ENCODE measurements at regions not wholly inside any gene's neighbourhood (a gene's known extent, or its start where the extent isn't known, plus 50 kb on each side); places are given as distances from the start of the nearest gene placed in this dataset.

- DNase-seq (ENCODE audit: low read depth in 3 of 3), result no peak
Measured at GRCh38 chr11:127080735-127081134, 80.2 kb upstream of the KIRREL3 start.

- DNase-seq (ENCODE audit: low read depth in 3 of 3), result no peak
Measured at GRCh38 chr11:127075758-127076157, 75.2 kb upstream of the KIRREL3 start.

GRCh38 chr11:127074151-127074761 lies 73.7 kb upstream of the KIRREL3 start:
- no peak for DNase-seq (ENCODE audit: low read depth in 3 of 3)

- DNase-seq (ENCODE audit: low read depth in 3 of 3), result no peak
Measured at GRCh38 chr11:127073621-127074020, 73.1 kb upstream of the KIRREL3 start.

- no peak for DNase-seq (ENCODE audit: low read depth in 3 of 3)
Measured at GRCh38 chr11:127071606-127072005, 71.0 kb upstream of the KIRREL3 start.

GRCh38 chr11:127070808-127071207 lies 70.2 kb upstream of the KIRREL3 start:
- no peak for DNase-seq (ENCODE audit: low read depth in 3 of 3)

- no peak for DNase-seq (ENCODE audit: low read depth in 3 of 3)
Measured at GRCh38 chr11:127066401-127067090, 66.0 kb upstream of the KIRREL3 start.

- DNase-seq (ENCODE audit: low read depth in 3 of 3), result no peak
Measured at GRCh38 chr11:127063241-127063640, 62.7 kb upstream of the KIRREL3 start.

- DNase-seq (ENCODE audit: low read depth in 3 of 3), result no peak
Measured at GRCh38 chr11:127061947-127062346, 61.4 kb upstream of the KIRREL3 start.

GRCh38 chr11:127059750-127060149 lies 59.2 kb upstream of the KIRREL3 start:
- no peak for DNase-seq (ENCODE audit: low read depth in 3 of 3)

- no peak for DNase-seq (ENCODE audit: low read depth in 3 of 3)
Measured at GRCh38 chr11:127059286-127059685, 58.7 kb upstream of the KIRREL3 start.

GRCh38 chr11:127058524-127058923 lies 58.0 kb upstream of the KIRREL3 start:
- DNase-seq (ENCODE audit: low read depth in 3 of 3), result no peak

GRCh38 chr11:127057126-127057525 lies 56.6 kb upstream of the KIRREL3 start:
- DNase-seq (ENCODE audit: low read depth in 3 of 3), result no peak

- DNase-seq (ENCODE audit: low read depth in 3 of 3), result no peak
Measured at GRCh38 chr11:127056338-127056971, 55.9 kb upstream of the KIRREL3 start.

GRCh38 chr11:127055236-127055635 lies 54.7 kb upstream of the KIRREL3 start:
- no peak for DNase-seq (ENCODE audit: low read depth in 3 of 3)

- DNase-seq (ENCODE audit: low read depth in 3 of 3), result no peak
Measured at GRCh38 chr11:127054153-127054552, 53.6 kb upstream of the KIRREL3 start.

GRCh38 chr11:127052404-127052803 lies 51.8 kb upstream of the KIRREL3 start:
- no peak for DNase-seq (ENCODE audit: low read depth in 3 of 3)
